GM19324 (cell line): ENCODE measurements at regions not wholly inside any gene's neighbourhood (a gene's known extent, or its start where the extent isn't known, plus 50 kb on each side); places are given as distances from the start of the nearest gene placed in this dataset.

Experiments used
- ATAC-seq: cut with Tn5 transposase; IDR thresholded peaks from one replicate; pipeline ENCODE4 v1.9.1; 2021; ENCODE audit warnings: mild to moderate bottlenecking, moderate library complexity; ENCODE audit not compliant: unreplicated experiment, low FRiP score

GRCh38 chr5:98458004-98458403, 315.5 kb upstream of the RGMB start:
- no peak for ATAC-seq

- no peak for ATAC-seq
Measured at GRCh38 chr5:98458726-98459125, 314.7 kb upstream of the RGMB start.

- no peak for ATAC-seq
Measured at GRCh38 chr5:98460536-98460935, 312.9 kb upstream of the RGMB start.

- ATAC-seq, result no peak
Measured at GRCh38 chr5:98461485-98461884, 312.0 kb upstream of the RGMB start.

- ATAC-seq, result no peak
Measured at GRCh38 chr5:98463222-98463621, 310.2 kb upstream of the RGMB start.

- no peak for ATAC-seq
Measured at GRCh38 chr5:98463676-98464075, 309.8 kb upstream of the RGMB start.

GRCh38 chr5:98464737-98465330, 308.6 kb upstream of the RGMB start:
- ATAC-seq, result no peak

- ATAC-seq, result no peak
Measured at GRCh38 chr5:98468188-98468869, 305.1 kb upstream of the RGMB start.

GRCh38 chr5:98470747-98471146, 302.7 kb upstream of the RGMB start:
- ATAC-seq, result no peak

GRCh38 chr5:98471458-98471857, 302.0 kb upstream of the RGMB start:
- ATAC-seq, result no peak

- no peak for ATAC-seq
Measured at GRCh38 chr5:98474216-98474615, 299.2 kb upstream of the RGMB start.

- ATAC-seq, result no peak
Measured at GRCh38 chr5:98474782-98475181, 298.7 kb upstream of the RGMB start.

GRCh38 chr5:98482321-98483300, 290.9 kb upstream of the RGMB start:
- no peak for ATAC-seq

- ATAC-seq, result no peak
Measured at GRCh38 chr5:98483301-98483685, 290.2 kb upstream of the RGMB start.

GRCh38 chr5:98489021-98489420, 284.4 kb upstream of the RGMB start:
- no peak for ATAC-seq

- ATAC-seq, result no peak
Measured at GRCh38 chr5:98490348-98490747, 283.1 kb upstream of the RGMB start.

- ATAC-seq, result no peak
Measured at GRCh38 chr5:98492258-98492657, 281.2 kb upstream of the RGMB start.

GRCh38 chr5:98497418-98497817, 276.0 kb upstream of the RGMB start:
- no peak for ATAC-seq

GRCh38 chr5:98498028-98498427, 275.4 kb upstream of the RGMB start:
- no peak for ATAC-seq

- no peak for ATAC-seq
Measured at GRCh38 chr5:98499892-98500291, 273.6 kb upstream of the RGMB start.

GRCh38 chr5:98500811-98501210, 272.7 kb upstream of the RGMB start:
- no peak for ATAC-seq
